ENCODE measurements at regions not wholly inside any gene's neighbourhood (a gene's known extent, or its start where the extent isn't known, plus 50 kb on each side); places are given as distances from the start of the nearest gene placed in this dataset.

- TF ChIP-seq HDAC6 (IDR thresholded peaks at IDR 0.05; ENCODE audit: unreplicated experiment): no peak
- TF ChIP-seq, protein P1, sequence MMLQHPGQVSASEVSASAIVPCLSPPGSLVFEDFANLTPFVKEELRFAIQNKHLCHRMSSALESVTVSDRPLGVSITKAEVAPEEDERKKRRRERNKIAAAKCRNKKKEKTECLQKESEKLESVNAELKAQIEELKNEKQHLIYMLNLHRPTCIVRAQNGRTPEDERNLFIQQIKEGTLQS (IDR thresholded peaks at IDR 0.05; ENCODE audit: borderline replicate concordance, extremely low read depth, low read depth, low read length): no peak
Observed at GRCh38 chr11:113562981-113563461, 87.8 kb upstream of the DRD2 start.
